ENCODE measurements at regions not wholly inside any gene's neighbourhood (a gene's known extent, or its start where the extent isn't known, plus 50 kb on each side); places are given as distances from the start of the nearest gene placed in this dataset.

GRCh38 chr12:105745811-105746210, 392.9 kb downstream of the NUAK1 start:
- peaks cover 28% of the 10 kb centered on the region for H3K4me1 Mint-ChIP-seq
- no peaks in the 10 kb centered on the region for H3K9me3 Mint-ChIP-seq
- no peaks in the 10 kb centered on the region for H3K36me3 Mint-ChIP-seq (ENCODE audit: low read depth)
- TF ChIP-seq CTCF (IDR thresholded peaks at IDR 0.05) = no peak
- no peak for DNase-seq
- no peak overlapping the region for H3K4me3 Mint-ChIP-seq
- H3K27me3 Mint-ChIP-seq (ENCODE audit: low read depth, poor library complexity) = peaks cover 10% of the 10 kb centered on the region
- no peak overlapping the region for H3K27ac Mint-ChIP-seq

GRCh38 chr12:105748806-105749600, 389.8 kb downstream of the NUAK1 start:
- Mint-ChIP-seq H3K4me1 (peaks cover 21% of the 10 kb centered on the region), H3K9me3 (peaks cover 3% of the 10 kb centered on the region), H3K36me3 (ENCODE audit: low read depth) (no peaks in the 10 kb centered on the region), H3K27me3 (ENCODE audit: low read depth, poor library complexity) (peaks cover 10% of the 10 kb centered on the region), H3K4me3 (no peak overlapping the region), H3K27ac (no peak overlapping the region)
- no peak for TF ChIP-seq CTCF (IDR thresholded peaks at IDR 0.05)
- DNase-seq = no peak

GRCh38 chr12:105750096-105750495, 388.7 kb downstream of the NUAK1 start:
- no peaks in the 10 kb centered on the region for H3K36me3 Mint-ChIP-seq (ENCODE audit: low read depth)
- H3K9me3 Mint-ChIP-seq = peaks cover 14% of the 10 kb centered on the region
- DNase-seq = no peak
- H3K4me3 Mint-ChIP-seq = no peak overlapping the region
- no peak for TF ChIP-seq CTCF (IDR thresholded peaks at IDR 0.05)
- H3K27me3 Mint-ChIP-seq (ENCODE audit: low read depth, poor library complexity) = peaks cover 10% of the 10 kb centered on the region
- peaks cover 13% of the 10 kb centered on the region for H3K4me1 Mint-ChIP-seq
- no peak overlapping the region for H3K27ac Mint-ChIP-seq

GRCh38 chr12:105754313-105754712, 384.4 kb downstream of the NUAK1 start:
- H3K36me3 Mint-ChIP-seq (ENCODE audit: low read depth) = no peaks in the 10 kb centered on the region
- peaks cover 5% of the 10 kb centered on the region for H3K4me1 Mint-ChIP-seq
- no peaks in the 10 kb centered on the region for H3K27me3 Mint-ChIP-seq (ENCODE audit: low read depth, poor library complexity)
- no peak overlapping the region for H3K4me3 Mint-ChIP-seq
- peaks cover 16% of the 10 kb centered on the region for H3K9me3 Mint-ChIP-seq
- no peak for DNase-seq
- no peak overlapping the region for H3K27ac Mint-ChIP-seq
- TF ChIP-seq CTCF (IDR thresholded peaks at IDR 0.05) = no peak

GRCh38 chr12:105756961-105757360, 381.8 kb downstream of the NUAK1 start:
- no peaks in the 10 kb centered on the region for H3K27me3 Mint-ChIP-seq (ENCODE audit: low read depth, poor library complexity)
- no peak for TF ChIP-seq CTCF (IDR thresholded peaks at IDR 0.05)
- DNase-seq = no peak
- no peak overlapping the region for H3K4me3 Mint-ChIP-seq
- peaks cover 16% of the 10 kb centered on the region for H3K9me3 Mint-ChIP-seq
- no peaks in the 10 kb centered on the region for H3K36me3 Mint-ChIP-seq (ENCODE audit: low read depth)
- H3K27ac Mint-ChIP-seq = no peak overlapping the region
- H3K4me1 Mint-ChIP-seq = no peaks in the 10 kb centered on the region

GRCh38 chr12:105759149-105759548, 379.6 kb downstream of the NUAK1 start:
- no peak overlapping the region for H3K27ac Mint-ChIP-seq
- no peak for DNase-seq
- peaks cover 15% of the 10 kb centered on the region for H3K9me3 Mint-ChIP-seq
- no peaks in the 10 kb centered on the region for H3K36me3 Mint-ChIP-seq (ENCODE audit: low read depth)
- no peak overlapping the region for H3K4me3 Mint-ChIP-seq
- no peak for TF ChIP-seq CTCF (IDR thresholded peaks at IDR 0.05)
- H3K27me3 Mint-ChIP-seq (ENCODE audit: low read depth, poor library complexity) = no peaks in the 10 kb centered on the region
- no peaks in the 10 kb centered on the region for H3K4me1 Mint-ChIP-seq
